Astrocyte of the cerebellum (primary cell): ENCODE measurements at regions not wholly inside any gene's neighbourhood (a gene's known extent, or its start where the extent isn't known, plus 50 kb on each side); places are given as distances from the start of the nearest gene placed in this dataset.

ENCODE experiments used
- DNase-seq: peaks from one replicate; pipeline ENCODE4 v3.0.0-alpha.2; 2011; ENCODE audit warnings: low read depth
- H3K4me3 ChIP-seq: 2 replicates; pipeline ENCODE4 v1.5.1; 2011; ENCODE audit warnings: mild to moderate bottlenecking, low read depth, low read length, moderate library complexity
- in situ Hi-C: cut with HindIII; loops from 2 replicates; pipeline ENCODE4 v1.10.0; 2017; ENCODE audit warnings: low sequenced_read_pairs
- TF ChIP-seq, protein P1 (sequence below): IDR thresholded peaks from 2 replicates; pipeline ENCODE4 v1.5.1; 2012; ENCODE audit warnings: low read length, low read depth, moderate library complexity, mild to moderate bottlenecking; ENCODE audit errors: missing control alignments

DNA sequence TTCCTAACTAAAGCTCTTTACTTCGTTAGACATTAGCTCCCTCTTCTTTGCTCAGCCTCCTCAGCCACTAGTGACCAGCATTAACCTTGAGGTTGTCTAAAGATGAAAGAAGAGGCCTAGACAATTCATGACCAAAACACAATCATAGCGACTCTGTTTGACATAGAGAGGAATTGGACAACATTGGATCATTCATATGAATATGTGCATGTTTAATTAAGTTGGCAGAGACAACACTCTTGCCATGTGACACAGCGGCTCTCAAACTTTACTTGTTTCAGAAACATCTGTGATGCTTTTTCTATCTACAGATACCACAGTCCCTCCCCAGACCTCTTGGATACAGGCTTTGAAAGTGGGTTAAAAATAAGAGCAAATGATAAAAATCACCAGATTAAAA, 81.7 kb downstream of the LINC00237 start:
- TF ChIP-seq, protein P1, sequence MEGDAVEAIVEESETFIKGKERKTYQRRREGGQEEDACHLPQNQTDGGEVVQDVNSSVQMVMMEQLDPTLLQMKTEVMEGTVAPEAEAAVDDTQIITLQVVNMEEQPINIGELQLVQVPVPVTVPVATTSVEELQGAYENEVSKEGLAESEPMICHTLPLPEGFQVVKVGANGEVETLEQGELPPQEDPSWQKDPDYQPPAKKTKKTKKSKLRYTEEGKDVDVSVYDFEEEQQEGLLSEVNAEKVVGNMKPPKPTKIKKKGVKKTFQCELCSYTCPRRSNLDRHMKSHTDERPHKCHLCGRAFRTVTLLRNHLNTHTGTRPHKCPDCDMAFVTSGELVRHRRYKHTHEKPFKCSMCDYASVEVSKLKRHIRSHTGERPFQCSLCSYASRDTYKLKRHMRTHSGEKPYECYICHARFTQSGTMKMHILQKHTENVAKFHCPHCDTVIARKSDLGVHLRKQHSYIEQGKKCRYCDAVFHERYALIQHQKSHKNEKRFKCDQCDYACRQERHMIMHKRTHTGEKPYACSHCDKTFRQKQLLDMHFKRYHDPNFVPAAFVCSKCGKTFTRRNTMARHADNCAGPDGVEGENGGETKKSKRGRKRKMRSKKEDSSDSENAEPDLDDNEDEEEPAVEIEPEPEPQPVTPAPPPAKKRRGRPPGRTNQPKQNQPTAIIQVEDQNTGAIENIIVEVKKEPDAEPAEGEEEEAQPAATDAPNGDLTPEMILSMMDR: no peak
- in situ Hi-C loops: no loop called here
- H3K4me3 ChIP-seq: no peak overlapping the region
- DNase-seq: no peak

DNA sequence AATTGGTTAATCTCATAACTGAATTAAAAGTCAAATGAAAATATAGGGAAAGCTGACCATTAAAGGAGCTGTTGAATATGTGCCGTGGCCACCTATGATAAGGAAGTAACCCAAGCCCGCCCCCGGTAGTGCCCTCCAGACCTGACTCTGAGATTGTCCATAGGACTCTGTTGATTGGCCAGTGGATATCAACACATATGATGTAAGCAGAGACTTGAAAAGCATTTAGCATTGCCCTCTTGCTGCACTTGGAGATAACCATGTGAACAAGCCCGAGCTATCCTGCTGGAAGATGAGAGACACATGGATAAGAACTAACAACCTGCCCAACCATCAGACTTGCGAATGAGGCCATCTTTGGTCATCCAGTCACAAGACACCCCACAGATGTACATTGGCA, 83.2 kb downstream of the LINC00237 start:
- H3K4me3 ChIP-seq: no peak overlapping the region
- TF ChIP-seq, protein P1: no peak
- in situ Hi-C loops: no loop called here
- no peak for DNase-seq

DNA sequence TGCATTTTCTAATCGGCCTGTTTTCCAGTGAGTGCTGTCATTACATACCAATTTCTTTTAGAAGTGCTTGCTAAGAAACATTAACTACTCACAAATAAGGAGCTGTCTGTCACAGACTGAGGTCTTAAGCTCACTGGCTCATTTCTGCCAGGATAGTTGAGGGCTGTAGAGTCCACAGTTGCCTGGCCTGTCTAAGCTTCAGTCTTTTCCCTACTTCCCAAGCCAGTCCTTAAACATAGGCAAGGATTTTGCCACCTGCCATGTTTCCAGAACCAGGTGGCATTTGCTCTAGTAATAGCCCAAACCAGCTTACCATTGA, 84.7 kb downstream of the LINC00237 start:
- TF ChIP-seq, protein P1: no peak
- no peak for DNase-seq
- no peak overlapping the region for H3K4me3 ChIP-seq
- in situ Hi-C loops: no loop called here

GRCh38 chr20:21020659-21021471, 85.3 kb downstream of the LINC00237 start:
- no peak for DNase-seq
- TF ChIP-seq, protein P1: no peak
- H3K4me3 ChIP-seq: no peak overlapping the region
- in situ Hi-C loops: no loop called here

DNA sequence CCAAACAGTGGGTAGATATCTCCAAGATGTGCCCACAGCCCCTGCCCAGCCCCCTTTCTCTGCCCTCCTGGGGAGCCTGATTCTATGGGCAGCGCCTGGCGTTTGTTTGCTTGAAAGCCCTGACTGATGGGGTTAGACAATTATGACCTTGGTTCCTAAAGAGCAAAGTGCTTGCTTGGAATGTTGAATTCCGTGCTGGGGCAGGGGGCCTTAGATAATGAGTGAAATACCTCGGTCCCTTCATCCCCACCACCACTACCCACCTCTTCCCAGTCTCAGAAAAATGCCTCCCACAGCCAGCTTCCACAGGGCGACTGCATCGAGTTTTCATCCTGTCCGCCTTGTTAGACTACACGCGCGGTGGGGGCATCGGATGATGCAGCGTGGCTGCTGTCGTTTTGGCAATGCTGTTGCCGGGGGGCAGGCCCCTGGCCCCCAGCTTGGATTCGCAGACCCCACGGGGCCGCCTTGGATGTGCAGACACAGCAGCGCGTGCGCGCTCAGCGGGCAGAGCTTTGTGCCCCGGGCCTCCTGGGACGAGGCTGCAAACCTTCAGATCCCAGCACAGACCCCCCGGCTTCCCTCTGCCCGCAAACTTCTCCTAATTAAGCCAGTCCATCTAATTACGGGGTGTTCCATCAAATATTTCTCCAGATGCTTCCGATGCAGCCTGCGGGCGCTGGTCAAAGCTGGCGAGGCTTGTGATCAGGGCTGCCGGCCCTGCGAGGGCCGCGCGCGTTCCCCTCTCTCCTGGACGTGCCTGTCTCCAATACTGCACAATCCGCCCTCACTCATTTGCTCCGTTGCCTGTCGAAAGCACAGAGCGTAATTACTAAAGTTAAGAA, 86.1 kb downstream of the LINC00237 start:
- H3K4me3 ChIP-seq: no peak overlapping the region
- no peak for DNase-seq
- in situ Hi-C loops: no loop called here
- TF ChIP-seq, protein P1: no peak

- TF ChIP-seq, protein P1: no peak
- no peak for DNase-seq
- no peak overlapping the region for H3K4me3 ChIP-seq
- in situ Hi-C loops: no loop called here
These were observed 86.7 kb downstream of the LINC00237 start for GRCh38 chr20:21019468-21019813.
